NCI-H2196 (cell line): ENCODE measurements at regions not wholly inside any gene's neighbourhood (a gene's known extent, or its start where the extent isn't known, plus 50 kb on each side); places are given as distances from the start of the nearest gene placed in this dataset.
A peak's percentile ranks its signal among the peaks of the same experiment; 100 is the strongest.
"Not testable (repeated sequence)": the region's sequence is repeated elsewhere in the genome, so short reads cannot be mapped to it uniquely, and the experiment has no call there.

Source experiments
- DNase-seq: peaks from one replicate; lab custom pipeline; 2025; ENCODE audit not compliant: unreplicated experiment; lab: John Stamatoyannopoulos, UW

- DNase-seq = no peak
Observed at GRCh38 chr20:1811621-1812498, 83.3 kb upstream of the SIRPA start.

- DNase-seq = no peak
Observed at GRCh38 chr20:1810926-1811620, 84.1 kb upstream of the SIRPA start.

- no peak for DNase-seq
Observed at GRCh38 chr20:1810572-1810925, 84.7 kb upstream of the SIRPA start.

GRCh38 chr20:1809611-1810510 is 85.3 kb upstream of the SIRPA start:
- DNase-seq = no peak

GRCh38 chr20:1809131-1809572 is 86.1 kb upstream of the SIRPA start:
- no peak for DNase-seq

GRCh38 chr20:1808101-1808500 is 87.1 kb upstream of the SIRPA start:
- no peak for DNase-seq

- DNase-seq = no peak
Observed at GRCh38 chr20:1807394-1807793, 87.8 kb upstream of the SIRPA start.

GRCh38 chr20:1806456-1806855 is 88.8 kb upstream of the SIRPA start:
- no peak for DNase-seq

GRCh38 chr20:1805816-1806215 is 89.4 kb upstream of the SIRPA start:
- no peak for DNase-seq

GRCh38 chr20:1805161-1805581 is 90.0 kb upstream of the SIRPA start:
- DNase-seq = no peak

GRCh38 chr20:1804554-1804956 is 90.7 kb upstream of the SIRPA start:
- DNase-seq = no peak

- DNase-seq = no peak
Observed at GRCh38 chr20:1803932-1804501, 91.2 kb upstream of the SIRPA start.

- DNase-seq = peak; percentile 16
Observed at GRCh38 chr20:1803061-1803931, 91.9 kb upstream of the SIRPA start.

GRCh38 chr20:1802385-1803060 is 92.7 kb upstream of the SIRPA start:
- DNase-seq = peak; percentile 40

- DNase-seq = no peak
Observed at GRCh38 chr20:1801929-1802306, 93.3 kb upstream of the SIRPA start.

GRCh38 chr20:1801225-1801928 is 93.8 kb upstream of the SIRPA start:
- DNase-seq = no peak

GRCh38 chr20:1800777-1801176 is 94.4 kb upstream of the SIRPA start:
- DNase-seq = no peak

GRCh38 chr20:1800180-1800579 is 95.0 kb upstream of the SIRPA start:
- no peak for DNase-seq

GRCh38 chr20:1799746-1800145 is 95.5 kb upstream of the SIRPA start:
- not testable (repeated sequence) for DNase-seq
